Thoracic aorta (tissue), 2 donors: ENCODE measurements at regions not wholly inside any gene's neighbourhood (a gene's known extent, or its start where the extent isn't known, plus 50 kb on each side); places are given as distances from the start of the nearest gene placed in this dataset.

Experiments
- ATAC-seq: fragments of 150-250 bp; one replicate; pipeline ENCODE4 v1.8.0; 2017; ENCODE audit warnings: low read depth; ENCODE audit not compliant: insufficient number of reproducible peaks, low FRiP score
- DNase-seq: peaks from one replicate; pipeline ENCODE4 v3.0.0-alpha.2; 2020; ENCODE audit warnings: low spot score
- H3K27ac ChIP-seq, 2 donors: fragments of 200-600 bp; sonication (generic); 1 replicate in 1 of 2; 2 replicates in 1 of 2; pipeline ENCODE4 v1.5.1; 2016; ENCODE audit warnings: mild to moderate bottlenecking in 2 of 2, moderate library complexity in 2 of 2
- H3K27me3 ChIP-seq: fragments of 200-600 bp; sonication (generic); replicated peaks from 2 replicates; pipeline ENCODE4 v1.6.0; 2016; ENCODE audit warnings: mild to moderate bottlenecking; ENCODE audit not compliant: insufficient read depth
- H3K36me3 ChIP-seq: fragments of 200-600 bp; sonication (generic); one replicate; pipeline ENCODE4 v1.5.1; 2016
- H3K4me1 ChIP-seq, 2 donors: fragments of 200-600 bp; sonication (generic); 1 replicate in 1 of 2; 2 replicates in 1 of 2; pipeline versions ENCODE4 v1.5.1 to v1.6.0; 2016; ENCODE audit warnings: low read depth in 2 of 2, mild to moderate bottlenecking in 1 of 2; ENCODE audit not compliant: control insufficient read depth in 1 of 2
- H3K4me3 ChIP-seq: fragments of 200-600 bp; sonication (generic); 2 replicates; pipeline ENCODE4 v1.5.1; 2016; ENCODE audit warnings: mild to moderate bottlenecking
- H3K9me3 ChIP-seq: fragments of 200-600 bp; sonication (generic); 2 replicates; pipeline ENCODE4 v1.5.1; 2016
- CTCF ChIP-seq: fragments of 200-600 bp; sonication (generic); IDR thresholded peaks from one replicate; pipeline ENCODE4 v1.5.1; 2019; ENCODE audit warnings: antibody characterized with exemption

- H3K27ac ChIP-seq: no peak overlapping the region
- H3K9me3 ChIP-seq: no peaks in the 10 kb centered on the region
- no peaks in the 10 kb centered on the region for H3K27me3 ChIP-seq
- DNase-seq (no peak), ATAC-seq (no peak)
- no peaks in the 10 kb centered on the region for H3K36me3 ChIP-seq
- H3K4me3 ChIP-seq: no peak overlapping the region
- H3K4me1 ChIP-seq: peaks cover 0 to 12% of the 10 kb centered on the region in 2 donors
- no peak for TF ChIP-seq CTCF
These were observed 262.2 kb upstream of the ARRDC3 start for GRCh38 chr5:91645347-91645746.

- Histone ChIP-seq H3K27me3 (no peaks in the 10 kb centered on the region), H3K4me3 (no peak overlapping the region), H3K9me3 (no peaks in the 10 kb centered on the region), H3K36me3 (no peaks in the 10 kb centered on the region), H3K27ac (no peak overlapping the region), H3K4me1 (peaks cover 0 to 12% of the 10 kb centered on the region in 2 donors)
- no peak for TF ChIP-seq CTCF
- ATAC-seq (no peak), DNase-seq (no peak)
These were observed 260.7 kb upstream of the ARRDC3 start for GRCh38 chr5:91643797-91644196.

GRCh38 chr5:91642581-91642980, 259.5 kb upstream of the ARRDC3 start:
- Histone ChIP-seq H3K4me3 (no peak overlapping the region), H3K36me3 (no peaks in the 10 kb centered on the region), H3K9me3 (no peaks in the 10 kb centered on the region), H3K27ac (no peak overlapping the region), H3K27me3 (no peaks in the 10 kb centered on the region), H3K4me1 (peaks cover 0 to 12% of the 10 kb centered on the region in 2 donors)
- no peak for TF ChIP-seq CTCF
- DNase-seq: no peak
- no peak for ATAC-seq

GRCh38 chr5:91641730-91642350, 258.7 kb upstream of the ARRDC3 start:
- Histone ChIP-seq H3K27me3 (no peaks in the 10 kb centered on the region), H3K4me3 (no peak overlapping the region), H3K9me3 (no peaks in the 10 kb centered on the region), H3K36me3 (no peaks in the 10 kb centered on the region), H3K27ac (no peak overlapping the region), H3K4me1 (peaks cover 0 to 12% of the 10 kb centered on the region in 2 donors)
- no peak for ATAC-seq
- TF ChIP-seq CTCF: peak; percentile 48
- no peak for DNase-seq

GRCh38 chr5:91639744-91640143, 256.6 kb upstream of the ARRDC3 start:
- no peaks in the 10 kb centered on the region for H3K9me3 ChIP-seq
- no peak overlapping the region for H3K4me3 ChIP-seq
- H3K36me3 ChIP-seq: no peaks in the 10 kb centered on the region
- H3K27ac ChIP-seq: no peak overlapping the region
- no peaks in the 10 kb centered on the region for H3K27me3 ChIP-seq
- peaks cover 0 to 12% of the 10 kb centered on the region in 2 donors for H3K4me1 ChIP-seq
- ATAC-seq (no peak), DNase-seq (no peak)
- TF ChIP-seq CTCF: no peak
